Endothelial cell of umbilical vein (primary cell): ENCODE measurements at regions not wholly inside any gene's neighbourhood (a gene's known extent, or its start where the extent isn't known, plus 50 kb on each side); places are given as distances from the start of the nearest gene placed in this dataset.

Experiments used
- BruUV-seq: library from RNA; stranded (reverse); fragments of 400-500 nt; replicated peaks from 2 replicates; lab custom pipeline; 2021; lab: Mats Ljungman, UMichigan
- CTCF ChIA-PET: fragments of 300-600, 350-600 bp; sonication (Branson Sonifier 250); formaldehyde crosslinking; loops from one replicate; lab custom pipeline; 2021; ENCODE audit warnings: antibody characterized with exemption, inconsistent platforms; lab: Charles Lee
- POLR2A ChIA-PET: fragments of 300-600, 350-600 bp; sonication (Branson Sonifier 250); formaldehyde crosslinking; loops from one replicate; lab custom pipeline; 2021; ENCODE audit warnings: antibody characterized with exemption, inconsistent platforms; lab: Charles Lee
- DNase-seq: peaks from one replicate; pipeline ENCODE4 v3.0.0-alpha.2; 2011; ENCODE audit warnings: low read depth, low spot score
- FAIRE-seq: peaks from 2 replicates; lab custom pipeline; 2011; peaks lifted over from hg19 to GRCh38; lab: Jason Lieb, UNC
- H2AFZ ChIP-seq: 2 replicates; pipeline ENCODE4 v1.6.0; 2012; ENCODE audit warnings: low read depth, low read length, control low read depth, inconsistent platforms
- H3K27ac ChIP-seq: 2 replicates; pipeline ENCODE4 v1.5.1; 2011; ENCODE audit warnings: low read depth, mild to moderate bottlenecking, control low read depth, low read length, moderate library complexity; ENCODE audit not compliant: insufficient read depth
- H3K27me3 ChIP-seq, 2 experiments: 2 replicates each; pipeline versions ENCODE4 v1.6.0 to v1.6.1; 2011; ENCODE audit warnings: low read length in 2 of 2, mixed read lengths in 1 of 2; ENCODE audit not compliant: control insufficient read depth in 2 of 2, insufficient read depth in 2 of 2
- H3K36me3 ChIP-seq, 2 experiments: 2 replicates in 1 of 2; 3 replicates in 1 of 2; pipeline ENCODE4 v1.5.1; 2011; ENCODE audit warnings: low read length in 2 of 2, mild to moderate bottlenecking in 1 of 2, moderate library complexity in 1 of 2; ENCODE audit not compliant: control insufficient read depth in 2 of 2, insufficient read depth in 2 of 2; ENCODE audit errors: extremely low read depth in 1 of 2
- H3K4me1 ChIP-seq: 3 replicates; pipeline ENCODE4 v1.5.1; 2011; ENCODE audit warnings: mild to moderate bottlenecking, low read length; ENCODE audit not compliant: control insufficient read depth, insufficient read depth; ENCODE audit errors: extremely low read depth
- H3K4me2 ChIP-seq: 2 replicates; pipeline ENCODE4 v1.6.1; 2011; ENCODE audit warnings: low read length, control low read depth, mixed read lengths; ENCODE audit not compliant: insufficient read depth
- H3K4me3 ChIP-seq, 3 experiments: fragments of 200-600 bp in 1 of 3; sonication (generic), shearing (Covaris generic) in 1 of 3; replicated peaks in 1 of 3; 2 replicates each; pipeline ENCODE4 v1.5.1; 2011 to 2016; ENCODE audit warnings: control low read depth in 3 of 3, low read length in 3 of 3, mild to moderate bottlenecking in 2 of 3, inconsistent platforms in 1 of 3, low read depth in 1 of 3, moderate library complexity in 1 of 3; ENCODE audit not compliant: insufficient read depth in 1 of 3
- H3K79me2 ChIP-seq: 2 replicates; pipeline ENCODE4 v1.6.0; 2012; ENCODE audit warnings: low read length, inconsistent platforms; ENCODE audit not compliant: control insufficient read depth, insufficient read depth
- H3K9ac ChIP-seq: replicated peaks from 2 replicates; pipeline ENCODE3; 2011; ENCODE audit warnings: low read length, control low read depth; ENCODE audit not compliant: insufficient read depth; ENCODE audit errors: extremely low read depth
- H3K9me1 ChIP-seq: replicated peaks from 3 replicates; pipeline ENCODE4 v1.6.0; 2011; ENCODE audit warnings: mild to moderate bottlenecking, low read length; ENCODE audit not compliant: control insufficient read depth, insufficient read depth; ENCODE audit errors: extremely low read depth
- H3K9me3 ChIP-seq: replicated peaks from 2 replicates; pipeline ENCODE4 v1.5.1; 2012; ENCODE audit warnings: low read length, inconsistent platforms; ENCODE audit not compliant: control insufficient read depth, insufficient read depth
- H4K20me1 ChIP-seq: replicated peaks from 2 replicates; pipeline ENCODE3; 2011; ENCODE audit warnings: mild to moderate bottlenecking, low read length; ENCODE audit not compliant: control insufficient read depth, insufficient read depth; ENCODE audit errors: extremely low read depth
- EZH2 ChIP-seq: IDR thresholded peaks from 2 replicates; pipeline ENCODE4 v1.6.1; 2012; ENCODE audit warnings: borderline replicate concordance, low read depth, mild to moderate bottlenecking, moderate library complexity, low read length, inconsistent platforms; ENCODE audit not compliant: severe bottlenecking
- FOS ChIP-seq: IDR thresholded peaks from 2 replicates; pipeline ENCODE4 v1.6.1; 2011; ENCODE audit warnings: mild to moderate bottlenecking, low read length, moderate library complexity, borderline replicate concordance; ENCODE audit not compliant: insufficient read depth
- GATA2 ChIP-seq: IDR thresholded peaks from 2 replicates; pipeline ENCODE4 v1.7.0; 2011; ENCODE audit warnings: low read depth, mild to moderate bottlenecking, moderate library complexity, mixed read lengths, low read length; ENCODE audit not compliant: insufficient read length, insufficient read depth
- JUN ChIP-seq: IDR thresholded peaks from 2 replicates; pipeline ENCODE4 v1.6.1; 2011; ENCODE audit warnings: borderline replicate concordance, low read depth; ENCODE audit not compliant: insufficient read length, insufficient read depth
- MYC ChIP-seq: IDR thresholded peaks from one replicate; pipeline ENCODE4 v1.6.1; 2011; ENCODE audit warnings: mild to moderate bottlenecking, low read depth, low read length
- POLR2A ChIP-seq: IDR thresholded peaks from 2 replicates; pipeline ENCODE4 v1.6.1; 2012; ENCODE audit warnings: low read depth, mild to moderate bottlenecking, control low read depth, low read length
- POLR2AphosphoS5 ChIP-seq: IDR thresholded peaks from 2 replicates; pipeline ENCODE4 v1.6.1; 2012; ENCODE audit warnings: low read depth, mild to moderate bottlenecking, control low read depth, low read length, moderate library complexity; ENCODE audit not compliant: insufficient read depth
- dilution Hi-C: fragments of 300-500 bp; cut with MboI; formaldehyde crosslinking; loops from one replicate; pipeline ENCODE4 v1.15.0; 2019; ENCODE audit warnings: low sequenced_read_pairs; ENCODE audit not compliant: extremely low pct_ligation_motif_present
- intact Hi-C: fragments of 100-400 bp; cut with micrococcal nuclease; formaldehyde crosslinking; loops from one replicate; pipeline ENCODE4 v1.10.0; 2022
- TF ChIP-seq, protein P1 (sequence below): IDR thresholded peaks from 2 replicates; pipeline ENCODE4 v1.6.1; 2011; ENCODE audit not compliant: insufficient read depth, insufficient read length
- TF ChIP-seq, protein P2 (sequence below), 2 donors: IDR thresholded peaks; 1 replicate in 1 of 2; 2 replicates in 1 of 2; pipeline ENCODE4 v1.5.1; 2011; ENCODE audit warnings: low read length in 2 of 2, mild to moderate bottlenecking in 2 of 2, moderate library complexity in 2 of 2, control low read depth in 1 of 2, inconsistent platforms in 1 of 2, low read depth in 1 of 2; ENCODE audit not compliant: insufficient read depth in 1 of 2; ENCODE audit errors: extremely low read depth in 1 of 2

DNA sequence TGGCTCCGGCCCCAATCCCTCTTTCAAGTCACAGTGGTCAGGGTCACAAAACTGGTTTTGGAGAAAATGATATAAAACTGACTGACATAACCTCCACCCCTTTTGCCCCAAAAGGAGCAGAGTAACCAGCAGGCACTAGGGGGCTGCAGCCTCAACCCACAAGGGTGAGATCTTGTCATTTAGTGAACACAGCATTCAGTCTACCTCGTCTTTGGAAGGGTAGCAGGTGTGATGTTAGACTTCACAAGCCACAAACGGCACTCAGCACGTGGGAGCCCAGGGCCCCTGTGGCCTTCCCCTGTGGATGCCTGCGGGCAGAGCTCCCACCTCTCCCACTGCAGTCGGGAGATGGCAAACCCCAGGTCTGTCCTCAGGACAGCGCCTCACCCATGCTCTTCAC is 372.1 kb upstream of the MYT1L start:
- Histone ChIP-seq H3K27me3 (no peaks in the 10 kb centered on the region), H3K36me3 (no peaks in the 10 kb centered on the region), H3K4me3 (no peak overlapping the region), H3K27ac (no peak overlapping the region), H3K9me3 (peaks cover 8% of the 10 kb centered on the region), H3K79me2 (no peaks in the 10 kb centered on the region), H3K4me1 (no peaks in the 10 kb centered on the region), H2AFZ (no peak overlapping the region), H3K9me1 (no peaks in the 10 kb centered on the region), H3K9ac (no peak overlapping the region), H3K4me2 (no peak overlapping the region), H4K20me1 (no peaks in the 10 kb centered on the region)
- ChIA-PET CTCF (no interaction called here), POLR2A (no interaction called here)
- intact Hi-C loops (no loop called here), dilution Hi-C loops (no loop called here)
- no TSS peak for BruUV-seq
- DNase-seq = no peak
- FAIRE-seq = no peak
- TF ChIP-seq FOS = no peak
- TF ChIP-seq POLR2AphosphoS5 = no peak
- TF ChIP-seq, protein P1, sequence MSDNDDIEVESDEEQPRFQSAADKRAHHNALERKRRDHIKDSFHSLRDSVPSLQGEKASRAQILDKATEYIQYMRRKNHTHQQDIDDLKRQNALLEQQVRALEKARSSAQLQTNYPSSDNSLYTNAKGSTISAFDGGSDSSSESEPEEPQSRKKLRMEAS = no peak

- no peak for DNase-seq
- H3K4me1 ChIP-seq = no peaks in the 10 kb centered on the region
- peaks cover 8% of the 10 kb centered on the region for H3K9me3 ChIP-seq
- no peaks in the 10 kb centered on the region for H3K79me2 ChIP-seq
- ChIA-PET CTCF (no interaction called here), POLR2A (no interaction called here)
- H3K27me3 ChIP-seq = no peaks in the 10 kb centered on the region
- intact Hi-C loops (no loop called here), dilution Hi-C loops (no loop called here)
- H2AFZ ChIP-seq = no peak overlapping the region
- no peak overlapping the region for H3K9ac ChIP-seq
- H3K9me1 ChIP-seq = no peaks in the 10 kb centered on the region
- TF ChIP-seq POLR2AphosphoS5 (no peak), POLR2A (no peak), GATA2 (no peak), MYC (no peak), EZH2 (no peak), JUN (no peak), FOS (no peak)
- TF ChIP-seq, protein P1 = no peak
- TF ChIP-seq, protein P2, sequence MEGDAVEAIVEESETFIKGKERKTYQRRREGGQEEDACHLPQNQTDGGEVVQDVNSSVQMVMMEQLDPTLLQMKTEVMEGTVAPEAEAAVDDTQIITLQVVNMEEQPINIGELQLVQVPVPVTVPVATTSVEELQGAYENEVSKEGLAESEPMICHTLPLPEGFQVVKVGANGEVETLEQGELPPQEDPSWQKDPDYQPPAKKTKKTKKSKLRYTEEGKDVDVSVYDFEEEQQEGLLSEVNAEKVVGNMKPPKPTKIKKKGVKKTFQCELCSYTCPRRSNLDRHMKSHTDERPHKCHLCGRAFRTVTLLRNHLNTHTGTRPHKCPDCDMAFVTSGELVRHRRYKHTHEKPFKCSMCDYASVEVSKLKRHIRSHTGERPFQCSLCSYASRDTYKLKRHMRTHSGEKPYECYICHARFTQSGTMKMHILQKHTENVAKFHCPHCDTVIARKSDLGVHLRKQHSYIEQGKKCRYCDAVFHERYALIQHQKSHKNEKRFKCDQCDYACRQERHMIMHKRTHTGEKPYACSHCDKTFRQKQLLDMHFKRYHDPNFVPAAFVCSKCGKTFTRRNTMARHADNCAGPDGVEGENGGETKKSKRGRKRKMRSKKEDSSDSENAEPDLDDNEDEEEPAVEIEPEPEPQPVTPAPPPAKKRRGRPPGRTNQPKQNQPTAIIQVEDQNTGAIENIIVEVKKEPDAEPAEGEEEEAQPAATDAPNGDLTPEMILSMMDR (IDR thresholded peaks at IDR 0.05; ENCODE audit: extremely low read depth in 1 of 2, insufficient read depth in 1 of 2, low read depth in 1 of 2, low read length in 2 of 2) = no peak
- H3K4me2 ChIP-seq = no peak overlapping the region
- no peak for FAIRE-seq
- BruUV-seq = no TSS peak
- H4K20me1 ChIP-seq = no peaks in the 10 kb centered on the region
- no peak overlapping the region for H3K27ac ChIP-seq
- H3K4me3 ChIP-seq = no peak overlapping the region
- H3K36me3 ChIP-seq = no peaks in the 10 kb centered on the region
These were observed 371.3 kb upstream of the MYT1L start for GRCh38 chr2:2702385-2702784.
